ENCODE measurements at regions not wholly inside any gene's neighbourhood (a gene's known extent, or its start where the extent isn't known, plus 50 kb on each side); places are given as distances from the start of the nearest gene placed in this dataset.

GRCh38 chr13:105030851-105031250 is 1504.6 kb downstream of the EFNB2 start:
- TF ChIP-seq CTCF (IDR thresholded peaks at IDR 0.05; ENCODE audit: low read depth, low read length, poor library complexity, severe bottlenecking): no peak
- TF ChIP-seq EZH2phosphoT487 (IDR thresholded peaks at IDR 0.05; ENCODE audit: borderline replicate concordance, low read length): no peak
